ENCODE measurements at regions not wholly inside any gene's neighbourhood (a gene's known extent, or its start where the extent isn't known, plus 50 kb on each side); places are given as distances from the start of the nearest gene placed in this dataset.

DNA sequence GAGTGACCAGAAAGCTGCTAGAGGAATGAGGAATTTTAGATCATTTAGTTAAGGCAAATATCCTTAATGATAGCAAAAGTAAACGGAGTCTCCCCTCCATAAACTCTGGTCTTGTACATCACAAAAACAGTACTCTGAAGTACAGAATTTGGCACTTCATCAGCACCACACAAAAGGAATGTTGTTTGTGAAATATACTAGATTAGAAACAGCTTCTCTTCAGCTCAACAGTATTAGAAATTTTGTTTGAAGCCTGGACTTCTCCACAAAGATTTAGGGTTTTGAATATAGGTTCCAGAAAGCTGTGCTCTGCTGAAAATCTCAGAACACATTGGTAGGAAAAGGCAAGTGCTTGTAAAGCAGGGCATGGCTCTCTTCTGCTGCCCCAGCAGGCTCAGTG, 135.1 kb upstream of the PTGFR start:
- in situ Hi-C loops (cut with HindIII; ENCODE audit: low pct_unique_long_range_greater_than_20kb, low sequenced_read_pairs), result no loop called here
- TF ChIP-seq JUND (IDR thresholded peaks at IDR 0.05; ENCODE audit: low read depth), result no peak
- DNase-seq (ENCODE audit: low read depth in 1 of 2, low spot score in 1 of 2), result no peak

DNA sequence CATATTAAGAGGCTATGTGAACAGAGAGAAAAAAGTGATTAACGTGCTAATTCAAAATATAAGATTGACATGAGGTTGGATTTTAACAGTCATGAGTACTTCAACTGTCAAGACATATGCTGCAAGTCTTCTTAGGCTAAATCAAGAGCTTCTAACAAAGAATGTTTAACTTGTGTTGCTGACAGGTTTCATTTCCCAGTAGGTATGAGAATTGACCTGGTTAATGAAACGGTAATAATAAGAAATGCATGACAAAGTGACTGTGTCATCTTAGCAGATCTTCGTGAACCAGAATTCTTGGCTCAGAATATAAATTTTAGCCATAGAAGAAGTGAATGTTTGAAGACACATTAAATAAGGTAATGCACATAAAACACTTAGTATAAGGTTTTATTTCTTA, 132.6 kb upstream of the PTGFR start:
- DNase-seq (ENCODE audit: low read depth in 1 of 2, low spot score in 1 of 2), result no peak
- TF ChIP-seq JUND (IDR thresholded peaks at IDR 0.05; ENCODE audit: low read depth), result no peak
- in situ Hi-C loops (cut with HindIII; ENCODE audit: low pct_unique_long_range_greater_than_20kb, low sequenced_read_pairs), result no loop called here

DNA sequence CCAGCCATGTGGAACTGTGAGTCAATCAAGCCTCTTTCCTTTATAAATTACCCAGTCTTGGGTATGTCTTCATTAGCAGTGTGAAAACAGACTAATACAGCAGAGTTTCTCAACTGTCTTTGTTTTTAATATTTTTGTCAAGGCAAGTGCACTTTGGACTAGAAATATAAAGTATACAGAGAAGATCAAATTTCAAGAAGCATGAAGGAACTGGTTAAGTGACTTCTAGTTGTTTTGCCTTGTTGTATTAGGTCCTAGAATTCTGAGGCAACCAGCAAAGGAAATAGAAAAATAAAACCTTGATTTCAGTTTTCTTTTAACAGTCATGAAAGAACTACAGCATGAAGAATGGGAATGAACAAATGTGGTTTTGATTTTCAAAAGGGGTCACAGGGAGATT, 131.1 kb upstream of the PTGFR start:
- in situ Hi-C loops (cut with HindIII; ENCODE audit: low pct_unique_long_range_greater_than_20kb, low sequenced_read_pairs), result no loop called here
- no peak for TF ChIP-seq JUND (IDR thresholded peaks at IDR 0.05; ENCODE audit: low read depth)
- DNase-seq (ENCODE audit: low read depth in 1 of 2, low spot score in 1 of 2), result no peak

DNA sequence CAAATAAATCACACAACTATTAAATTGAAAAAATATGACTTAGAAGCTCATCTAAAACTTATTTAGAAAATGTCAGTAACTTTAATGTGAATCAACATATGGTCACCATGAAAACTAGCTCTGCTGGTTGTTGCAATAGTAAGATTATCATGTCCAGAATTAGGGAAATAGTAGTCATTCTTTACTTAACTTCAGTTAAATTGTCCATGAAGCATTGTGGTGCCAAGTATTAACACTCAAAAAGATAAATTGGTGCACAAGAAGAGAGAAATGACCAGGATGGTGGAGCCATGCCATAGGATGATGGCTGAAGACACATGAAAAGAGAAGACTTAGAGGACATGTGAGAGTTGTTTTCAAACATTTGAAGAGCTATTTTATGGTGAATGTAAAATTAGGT, 130.2 kb upstream of the PTGFR start:
- DNase-seq (ENCODE audit: low read depth in 1 of 2, low spot score in 1 of 2), result no peak
- no peak for TF ChIP-seq JUND (IDR thresholded peaks at IDR 0.05; ENCODE audit: low read depth)
- in situ Hi-C loops (cut with HindIII; ENCODE audit: low pct_unique_long_range_greater_than_20kb, low sequenced_read_pairs), result no loop called here

DNA sequence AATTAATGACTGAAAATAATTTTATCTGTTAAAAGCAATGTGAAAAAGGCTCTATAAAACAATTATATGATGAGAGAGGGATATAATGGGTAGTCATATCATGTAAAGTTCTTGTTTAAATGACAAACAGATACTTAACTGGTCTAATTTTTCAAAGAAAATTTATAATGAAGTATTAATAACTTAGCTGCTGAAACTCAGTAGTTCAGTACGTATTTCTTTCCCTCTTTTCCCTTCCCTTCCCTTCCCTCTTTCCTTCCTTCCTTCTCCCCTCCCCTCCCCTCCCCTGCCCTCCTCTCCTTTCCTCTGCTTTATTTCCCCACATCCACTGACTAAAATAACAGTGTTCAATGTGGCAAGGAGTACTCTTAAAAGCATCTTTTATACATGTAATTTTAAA, 123.1 kb upstream of the PTGFR start:
- in situ Hi-C loops (cut with HindIII; ENCODE audit: low pct_unique_long_range_greater_than_20kb, low sequenced_read_pairs), result no loop called here
- no peak for DNase-seq (ENCODE audit: low read depth in 1 of 2, low spot score in 1 of 2)
- no peak for TF ChIP-seq JUND (IDR thresholded peaks at IDR 0.05; ENCODE audit: low read depth)

DNA sequence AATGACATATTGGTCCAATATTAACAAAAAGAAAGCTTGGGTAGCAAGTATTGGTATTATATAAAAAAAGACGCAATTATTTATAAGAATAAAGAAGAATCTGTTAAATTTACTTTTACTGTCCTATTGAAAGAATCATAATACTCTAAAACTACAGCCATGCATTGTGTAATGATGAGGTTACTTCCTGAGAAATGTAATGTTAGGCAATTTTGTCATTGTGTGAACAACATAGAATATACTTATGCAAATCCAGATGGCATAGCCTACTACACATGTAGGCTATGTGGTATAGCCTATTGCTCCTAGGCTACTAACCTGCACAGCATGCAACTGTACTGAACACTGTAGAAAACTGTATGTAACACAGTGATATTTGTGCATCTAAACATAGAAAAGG, 121.2 kb upstream of the PTGFR start:
- no peak for DNase-seq (ENCODE audit: low read depth in 1 of 2, low spot score in 1 of 2)
- no peak for TF ChIP-seq JUND (IDR thresholded peaks at IDR 0.05; ENCODE audit: low read depth)
- in situ Hi-C loops (cut with HindIII; ENCODE audit: low pct_unique_long_range_greater_than_20kb, low sequenced_read_pairs), result no loop called here

DNA sequence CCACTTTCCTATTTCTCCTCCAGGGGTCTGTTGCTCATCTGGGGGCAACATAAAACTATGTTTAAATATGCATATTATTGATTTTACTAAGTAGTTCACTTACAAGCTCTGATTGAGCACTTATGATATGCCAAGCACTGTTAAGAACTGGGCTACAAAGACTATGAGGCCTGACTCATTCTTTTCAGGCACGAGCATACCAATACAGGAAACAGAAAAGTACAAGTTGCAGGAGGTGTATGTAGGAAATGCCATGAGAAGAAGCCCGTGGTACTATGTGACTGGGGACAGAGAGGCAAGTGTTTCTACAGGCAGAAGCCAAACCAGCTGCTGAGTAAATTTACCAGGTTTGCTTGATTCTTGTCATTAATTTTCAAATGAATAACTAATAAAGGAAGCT, 120.4 kb upstream of the PTGFR start:
- in situ Hi-C loops (cut with HindIII; ENCODE audit: low pct_unique_long_range_greater_than_20kb, low sequenced_read_pairs), result no loop called here
- DNase-seq (ENCODE audit: low read depth in 1 of 2, low spot score in 1 of 2), result no peak
- TF ChIP-seq JUND (IDR thresholded peaks at IDR 0.05; ENCODE audit: low read depth), result no peak

DNA sequence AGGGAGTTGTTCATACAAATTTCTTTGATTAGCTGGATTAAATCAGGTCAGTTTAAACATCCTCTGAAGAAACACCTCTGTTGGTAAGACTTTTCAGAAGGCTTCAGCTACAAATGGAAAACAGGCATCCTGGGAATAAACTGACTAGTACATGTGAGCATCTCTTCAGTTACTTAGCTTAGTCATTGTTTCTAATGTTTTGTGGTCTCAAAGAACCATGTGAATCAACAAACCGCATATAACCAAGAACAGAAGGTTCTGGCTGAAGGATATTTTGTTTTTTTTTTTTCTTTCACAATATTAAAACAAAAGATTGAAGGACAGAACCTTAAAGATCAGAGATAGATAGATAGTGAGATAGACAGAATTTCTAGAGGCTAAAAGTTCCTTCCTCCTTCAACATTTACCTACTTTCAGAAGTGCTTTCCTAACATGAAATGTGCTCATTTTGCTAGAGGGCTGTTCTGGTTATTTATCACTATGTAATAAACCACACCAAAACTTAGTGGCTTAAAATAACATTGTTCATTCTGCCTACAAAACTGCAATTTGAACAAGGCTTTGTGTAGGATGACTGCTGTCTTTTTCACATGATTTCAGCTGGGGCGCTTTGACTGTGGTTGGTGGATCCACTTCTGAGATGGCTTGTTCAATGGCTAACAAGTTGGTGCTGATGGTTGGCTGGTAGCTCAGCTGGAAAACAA, 119.8 kb upstream of the PTGFR start:
- no peak for TF ChIP-seq JUND (IDR thresholded peaks at IDR 0.05; ENCODE audit: low read depth)
- DNase-seq (ENCODE audit: low read depth in 1 of 2, low spot score in 1 of 2), result no peak
- in situ Hi-C loops (cut with HindIII; ENCODE audit: low pct_unique_long_range_greater_than_20kb, low sequenced_read_pairs), result no loop called here

DNA sequence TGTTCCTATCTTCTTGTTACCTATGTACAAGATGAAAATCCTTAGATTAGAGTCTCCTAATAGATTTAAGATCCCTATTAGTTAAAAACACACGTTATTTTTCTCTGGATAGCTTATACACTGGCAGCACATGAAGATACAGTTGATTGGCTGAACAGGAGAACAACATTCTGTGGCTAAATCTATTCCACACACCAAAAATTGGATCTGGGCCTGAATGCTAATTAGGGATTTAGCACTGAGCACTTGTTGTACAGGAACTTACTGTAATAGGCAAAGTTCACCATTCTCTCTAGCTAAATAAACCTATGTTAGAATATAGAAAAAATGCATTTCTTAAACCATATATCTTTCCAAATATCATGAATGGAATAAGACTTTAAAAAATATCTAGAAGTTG, 117.1 kb upstream of the PTGFR start:
- TF ChIP-seq JUND (IDR thresholded peaks at IDR 0.05; ENCODE audit: low read depth), result no peak
- in situ Hi-C loops (cut with HindIII; ENCODE audit: low pct_unique_long_range_greater_than_20kb, low sequenced_read_pairs), result no loop called here
- no peak for DNase-seq (ENCODE audit: low read depth in 1 of 2, low spot score in 1 of 2)

DNA sequence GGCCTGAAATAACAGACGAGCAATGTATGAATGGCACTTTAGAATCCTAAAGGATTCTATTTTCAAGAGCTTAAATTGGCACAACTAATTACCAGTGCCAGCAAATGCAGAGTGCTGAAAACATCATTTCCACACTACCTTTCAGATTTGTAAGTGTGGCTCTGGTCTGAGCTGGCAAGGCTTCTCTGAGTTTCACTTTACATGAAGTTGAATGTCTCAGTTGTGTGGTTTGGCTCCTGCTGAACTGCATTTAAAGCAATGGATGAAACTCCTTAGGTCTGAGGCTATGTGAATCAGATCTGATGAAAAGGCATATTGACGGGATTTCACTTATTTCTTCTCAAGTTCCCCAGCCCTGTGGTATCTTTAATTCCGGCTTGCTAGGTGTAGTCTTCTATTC, 114.8 kb upstream of the PTGFR start:
- in situ Hi-C loops (cut with HindIII; ENCODE audit: low pct_unique_long_range_greater_than_20kb, low sequenced_read_pairs), result no loop called here
- DNase-seq (ENCODE audit: low read depth in 1 of 2, low spot score in 1 of 2), result no peak
- TF ChIP-seq JUND (IDR thresholded peaks at IDR 0.05; ENCODE audit: low read depth), result no peak

DNA sequence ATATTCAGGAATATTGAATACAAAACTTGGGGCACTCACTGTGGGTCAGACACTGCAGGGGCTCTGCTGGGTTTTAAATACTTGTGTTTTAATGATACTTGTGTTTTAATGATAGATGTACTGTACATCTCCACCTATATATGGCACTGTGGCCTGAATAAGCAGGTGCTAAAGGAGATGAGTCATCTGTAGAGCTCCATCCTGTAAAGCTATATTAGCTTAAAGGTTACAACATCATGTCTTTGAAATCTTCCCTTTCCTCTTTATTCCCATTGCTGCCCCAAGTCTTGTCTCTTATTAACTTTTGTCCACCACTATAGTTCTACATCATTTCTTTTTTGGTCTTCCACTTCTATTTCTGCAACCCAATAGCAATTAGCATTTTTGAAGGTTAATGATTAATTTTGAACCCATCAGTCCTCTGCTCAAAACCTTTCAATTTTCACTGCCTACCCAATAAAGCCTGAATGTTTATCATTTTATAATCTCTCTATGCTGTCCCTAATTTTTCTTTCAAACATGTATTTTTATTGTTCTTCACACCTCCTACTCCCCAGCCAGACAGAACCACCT, 113.3 kb upstream of the PTGFR start:
- no peak for TF ChIP-seq JUND (IDR thresholded peaks at IDR 0.05; ENCODE audit: low read depth)
- DNase-seq (ENCODE audit: low read depth in 1 of 2, low spot score in 1 of 2), result no peak
- in situ Hi-C loops (cut with HindIII; ENCODE audit: low pct_unique_long_range_greater_than_20kb, low sequenced_read_pairs), result no loop called here

DNA sequence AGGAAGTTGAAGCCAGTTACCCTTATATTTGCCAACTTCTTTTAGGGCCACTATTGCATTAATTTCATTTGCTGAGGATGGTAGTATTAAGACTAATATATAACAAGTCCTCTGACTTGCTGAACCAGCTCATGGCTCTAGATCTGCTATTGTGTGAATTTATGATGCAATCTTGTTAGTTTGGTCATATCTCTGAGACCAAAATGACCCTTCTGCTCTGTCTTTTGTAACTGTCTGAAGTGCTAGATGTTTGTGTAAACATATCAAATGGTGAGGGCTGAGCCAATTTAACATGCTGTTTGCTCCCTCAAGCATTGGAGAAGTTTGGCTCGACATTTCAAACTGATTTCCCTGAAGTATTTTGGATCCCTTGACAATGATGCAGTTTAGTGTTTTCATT, 106.9 kb upstream of the PTGFR start:
- TF ChIP-seq JUND (IDR thresholded peaks at IDR 0.05; ENCODE audit: low read depth), result no peak
- in situ Hi-C loops (cut with HindIII; ENCODE audit: low pct_unique_long_range_greater_than_20kb, low sequenced_read_pairs), result no loop called here
- no peak for DNase-seq (ENCODE audit: low read depth in 1 of 2, low spot score in 1 of 2)

DNA sequence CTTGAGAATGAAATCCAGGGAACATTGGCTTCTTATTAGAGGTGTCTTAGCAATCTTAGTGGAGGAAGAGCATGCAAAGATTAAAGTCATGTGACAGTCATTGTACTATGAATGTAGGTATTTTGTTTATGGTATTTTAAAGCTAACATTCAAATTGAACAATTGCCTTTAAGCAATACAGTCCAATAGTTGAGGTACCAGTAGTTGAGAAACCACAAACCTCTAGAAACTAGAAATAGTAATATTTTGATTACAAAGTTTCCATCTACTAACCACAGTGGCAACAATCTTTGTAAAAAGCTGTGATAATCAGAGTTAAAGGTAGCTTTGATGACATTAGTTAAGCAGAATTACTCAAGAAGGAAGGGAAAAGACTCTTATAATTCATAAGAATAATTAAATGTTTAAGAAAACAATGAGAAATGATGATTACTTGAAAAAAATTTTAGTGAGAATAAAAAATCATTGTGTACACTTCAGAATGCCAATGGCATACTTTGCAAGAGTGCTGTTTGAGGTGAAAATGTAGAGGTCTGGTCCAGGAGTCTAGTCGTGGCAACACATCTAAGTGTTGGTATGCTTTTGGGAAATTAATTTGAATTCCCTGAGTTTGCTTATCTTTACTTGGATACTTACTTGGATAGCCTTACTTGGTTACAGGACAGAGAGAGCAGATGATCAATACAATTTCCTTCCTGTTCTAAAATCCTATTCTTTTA, 104.9 kb upstream of the PTGFR start:
- in situ Hi-C loops (cut with HindIII; ENCODE audit: low pct_unique_long_range_greater_than_20kb, low sequenced_read_pairs), result no loop called here
- TF ChIP-seq JUND (IDR thresholded peaks at IDR 0.05; ENCODE audit: low read depth), result no peak
- DNase-seq (ENCODE audit: low read depth in 1 of 2, low spot score in 1 of 2), result no peak
